Renal cortical epithelial cell (primary cell): ENCODE measurements at regions not wholly inside any gene's neighbourhood (a gene's known extent, or its start where the extent isn't known, plus 50 kb on each side); places are given as distances from the start of the nearest gene placed in this dataset.
"Not testable (repeated sequence)": the region's sequence is repeated elsewhere in the genome, so short reads cannot be mapped to it uniquely, and the experiment has no call there.

Experiments used
- DNase-seq: peaks from one replicate; pipeline ENCODE4 v3.0.0-alpha.2; 2011; ENCODE audit warnings: low read depth

DNA sequence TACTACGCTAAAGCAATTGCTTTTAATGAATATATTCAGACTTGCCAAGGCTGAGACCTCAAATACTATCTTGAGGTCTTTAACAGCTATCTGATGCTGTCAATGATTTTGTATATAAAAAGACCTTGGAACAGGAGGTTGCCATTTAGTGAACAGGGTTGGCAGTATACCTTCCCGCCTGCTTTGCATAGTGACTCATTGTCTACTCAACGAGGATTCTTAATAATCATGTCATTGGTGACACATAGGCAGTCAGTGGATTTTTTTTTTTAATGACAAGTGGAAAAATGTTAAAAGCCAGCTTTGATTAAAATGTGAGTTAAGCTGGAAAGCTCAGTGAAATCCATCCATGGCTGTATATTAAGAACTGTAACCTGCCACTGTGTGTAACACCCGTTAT lies 164.0 kb downstream of the ASMT start:
- no peak for DNase-seq

DNA sequence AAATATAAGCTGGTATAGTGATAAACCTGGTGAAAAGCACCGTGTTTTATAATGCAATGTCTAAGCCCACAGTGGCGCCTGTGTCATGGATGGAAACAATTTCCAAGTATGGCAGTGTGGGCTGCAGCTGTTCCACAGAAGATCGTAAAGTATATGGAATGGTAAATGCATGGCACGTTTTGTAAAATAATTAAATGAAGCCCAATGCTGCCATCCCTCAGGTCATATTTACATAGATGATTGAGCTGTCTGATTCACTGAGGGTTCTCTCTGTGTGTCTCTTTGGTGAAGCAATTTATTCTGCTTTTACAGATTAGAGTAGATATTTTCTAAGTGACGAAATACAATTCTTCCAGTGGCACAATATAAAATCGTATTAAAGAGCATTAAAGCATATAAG lies 164.8 kb downstream of the ASMT start:
- no peak for DNase-seq

DNA sequence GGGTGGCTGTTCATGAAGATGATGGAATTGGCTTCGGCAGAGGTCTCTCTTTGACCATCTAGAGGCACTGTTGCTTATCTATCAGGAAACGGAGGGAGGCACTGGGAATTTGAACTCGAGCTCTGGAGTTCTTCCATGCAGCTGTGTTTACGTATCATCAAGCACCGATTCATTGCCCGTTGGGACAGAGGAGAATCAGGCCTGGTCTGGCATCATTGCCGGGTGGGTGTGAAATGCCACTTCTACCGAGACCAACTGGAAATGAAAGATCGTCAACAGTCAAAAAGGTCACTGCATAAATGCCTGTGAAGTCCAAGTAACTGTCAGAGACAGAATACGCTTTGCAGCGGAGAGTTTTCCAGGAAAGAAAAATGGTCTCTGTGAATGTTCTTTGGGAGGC lies 166.9 kb downstream of the ASMT start:
- DNase-seq, result no peak

DNA sequence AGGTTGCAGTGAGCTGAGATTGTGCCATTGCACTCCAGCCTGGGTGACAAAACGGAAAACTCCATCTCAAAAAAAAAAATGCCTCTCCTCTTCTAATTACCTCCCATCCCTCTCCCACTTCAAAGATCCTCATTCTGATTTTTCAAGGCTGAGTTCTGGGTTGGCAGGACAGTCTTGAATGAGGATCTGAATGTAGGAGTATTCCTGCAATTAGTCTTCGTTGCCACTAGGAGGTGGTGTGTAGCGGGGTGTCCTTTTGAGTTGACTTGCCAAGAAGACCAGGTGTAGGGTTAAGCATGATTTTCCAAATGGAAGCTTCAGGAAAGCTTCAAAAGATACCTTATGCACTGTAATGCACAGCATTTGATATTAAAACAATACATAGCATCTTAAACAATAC lies 169.9 kb downstream of the ASMT start:
- DNase-seq, result no peak

DNA sequence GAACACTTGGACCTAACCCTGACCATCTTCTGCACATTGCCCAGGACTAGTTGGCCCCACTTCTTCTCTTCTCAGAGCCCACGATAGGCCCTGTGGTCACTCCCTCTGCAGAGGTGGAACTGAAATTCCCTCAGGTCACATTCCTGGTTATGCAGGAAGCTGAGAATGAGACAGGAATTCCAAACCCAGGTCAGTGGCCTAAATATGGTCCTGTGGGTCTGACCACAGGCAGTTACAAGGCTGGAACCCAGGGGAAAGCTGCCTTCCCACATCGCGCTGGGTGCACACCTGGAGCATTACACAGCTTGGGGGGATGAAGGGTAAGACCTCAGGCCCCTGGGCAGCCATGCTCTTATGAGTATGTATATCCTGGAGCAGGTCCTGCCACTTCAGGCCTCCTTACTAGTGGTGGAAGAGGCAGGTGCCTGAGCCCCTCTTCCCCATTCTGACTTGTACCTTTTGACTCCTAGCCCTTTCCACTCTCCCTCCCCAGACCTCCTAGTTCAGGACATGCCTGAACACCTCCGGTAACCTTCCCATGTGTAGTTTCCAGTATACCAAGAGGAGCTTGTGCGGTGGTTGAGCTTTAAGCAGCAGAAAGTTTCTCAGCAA lies 173.5 kb downstream of the ASMT start:
- DNase-seq, result no peak

DNA sequence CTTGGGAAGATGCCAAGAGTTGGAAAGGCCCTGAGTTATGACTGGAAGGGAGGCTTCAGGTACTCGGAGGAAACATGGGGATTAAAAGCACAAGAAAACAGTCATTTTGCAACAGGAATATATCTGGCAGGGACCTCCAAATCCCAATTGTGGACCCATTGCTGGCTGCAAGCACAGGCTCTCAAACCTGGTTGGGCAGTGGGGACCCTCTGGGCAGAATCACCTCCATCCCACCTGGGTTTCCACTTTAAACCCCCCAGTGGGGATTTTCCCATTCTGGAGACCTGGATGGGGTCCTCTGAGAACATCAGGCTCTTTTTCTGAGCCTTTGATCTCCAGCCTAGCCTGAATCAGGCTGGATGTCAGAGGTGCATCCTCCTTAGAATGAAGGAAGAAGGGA lies 177.8 kb downstream of the ASMT start:
- DNase-seq, result no peak

DNA sequence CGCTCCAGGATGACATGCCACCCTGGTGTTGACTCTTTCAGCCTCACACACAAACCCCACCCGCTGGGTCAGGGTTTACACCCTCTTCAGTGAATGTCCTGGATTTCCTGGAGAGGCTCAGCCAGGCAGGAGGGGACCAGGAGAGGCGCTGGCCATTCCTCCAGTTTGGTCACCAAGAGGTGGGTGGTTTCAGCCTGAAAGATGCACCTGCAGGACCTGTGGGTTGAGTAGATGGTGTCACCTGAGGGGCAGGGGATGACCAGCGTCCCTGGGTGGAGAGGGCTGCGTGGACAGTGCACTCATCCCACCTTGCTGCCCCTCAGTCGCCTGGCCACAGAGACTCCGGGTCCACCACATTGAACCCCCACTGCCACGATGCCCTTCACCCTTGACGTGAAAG lies 179.7 kb downstream of the ASMT start:
- DNase-seq, result no peak

DNA sequence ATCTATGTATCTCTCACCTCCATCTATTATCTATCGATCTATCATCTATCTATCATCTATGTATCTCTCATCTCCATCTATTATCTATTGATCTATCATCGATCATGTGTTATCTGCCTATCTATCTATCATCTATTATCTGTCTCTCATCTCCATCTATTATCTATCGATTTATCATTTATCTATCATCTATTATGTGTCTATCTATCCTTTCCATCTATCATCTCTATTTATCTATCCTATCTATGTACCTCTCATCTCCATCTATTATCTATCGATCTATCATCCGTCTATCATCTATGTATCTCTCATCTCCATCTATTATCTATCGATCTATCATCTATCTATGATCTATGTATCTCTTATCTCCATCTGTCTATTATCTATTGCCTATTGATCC lies 188.1 kb downstream of the ASMT start:
- DNase-seq, result no peak

DNA sequence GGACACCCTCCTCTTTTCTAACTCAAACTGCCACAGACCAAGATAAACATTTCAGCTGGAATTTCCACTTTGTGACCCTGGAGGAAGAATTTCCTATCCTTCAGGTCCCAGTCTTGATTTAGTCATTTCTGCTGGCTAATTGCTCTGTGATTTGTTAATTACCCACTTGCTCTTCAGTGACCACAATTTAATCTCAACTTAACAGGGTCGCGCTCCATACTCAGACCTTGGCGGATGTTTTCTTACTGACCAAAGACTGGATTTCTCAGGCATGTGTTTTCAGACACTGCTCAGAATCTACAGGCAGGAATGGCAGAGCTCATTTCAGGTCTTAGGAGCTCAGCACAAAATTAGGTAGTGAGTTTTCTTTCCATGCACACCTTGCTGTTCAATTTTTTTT lies 188.9 kb downstream of the ASMT start:
- DNase-seq, result no peak

DNA sequence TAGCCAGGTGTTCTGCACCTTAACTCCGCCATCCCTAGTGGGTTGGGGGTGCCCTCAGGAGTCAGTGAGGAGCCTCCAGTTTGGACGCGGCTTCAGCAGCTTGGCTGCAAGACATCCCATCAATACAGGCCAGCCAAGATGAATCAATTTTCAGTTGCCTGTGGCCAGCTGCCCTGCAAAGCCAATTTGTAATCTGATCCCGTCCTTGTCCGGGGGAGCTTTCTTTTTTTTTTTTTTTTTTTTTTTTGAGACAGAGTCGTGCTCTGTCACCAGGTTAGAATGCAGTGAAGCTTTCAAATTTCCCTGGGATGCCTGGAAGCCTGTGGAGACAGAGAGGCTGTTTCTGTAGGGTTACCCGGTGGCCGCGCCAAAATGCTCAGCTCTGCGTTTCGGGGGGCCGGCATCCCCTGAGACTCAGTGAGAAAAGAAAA lies 192.5 kb downstream of the ASMT start:
- DNase-seq, result no peak

DNA sequence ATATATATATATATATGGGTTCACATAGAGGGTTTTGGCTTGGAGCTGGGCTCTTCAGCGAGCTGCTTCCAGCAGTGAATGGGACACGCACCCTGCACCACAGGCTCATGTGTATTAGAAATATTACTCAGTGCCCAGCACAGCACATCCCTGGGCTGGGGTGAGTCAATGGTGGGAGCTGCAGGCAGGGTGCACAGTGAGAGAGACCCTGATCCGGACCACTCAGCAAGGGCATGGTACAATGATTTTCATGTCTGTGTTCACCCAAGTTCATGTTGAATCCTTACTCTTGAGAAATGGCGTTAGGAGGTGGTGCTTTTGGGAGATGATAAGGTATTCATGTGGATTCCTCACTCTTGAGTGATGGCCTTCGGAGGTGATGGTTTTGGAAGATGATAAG lies 194.7 kb downstream of the ASMT start:
- no peak for DNase-seq

DNA sequence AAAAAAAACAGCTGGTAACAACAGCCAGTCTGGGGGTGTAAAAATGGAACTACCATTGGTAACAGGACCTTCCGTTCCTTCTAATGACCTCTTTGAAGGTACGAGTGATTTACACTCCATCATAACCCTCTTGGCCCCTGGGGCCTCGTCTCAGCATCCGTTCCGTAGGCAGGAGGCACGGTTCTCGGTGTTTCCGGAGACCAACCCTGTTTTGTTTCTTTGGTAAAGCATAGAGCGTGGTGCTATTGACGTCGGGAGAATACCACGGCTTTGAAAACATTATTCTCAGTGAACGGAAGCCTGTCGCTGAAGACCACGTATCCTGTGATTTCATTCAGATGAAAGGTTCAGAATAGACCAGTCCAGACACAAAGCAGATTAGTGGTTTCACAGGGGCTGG lies 198.9 kb downstream of the ASMT start:
- no peak for DNase-seq

DNA sequence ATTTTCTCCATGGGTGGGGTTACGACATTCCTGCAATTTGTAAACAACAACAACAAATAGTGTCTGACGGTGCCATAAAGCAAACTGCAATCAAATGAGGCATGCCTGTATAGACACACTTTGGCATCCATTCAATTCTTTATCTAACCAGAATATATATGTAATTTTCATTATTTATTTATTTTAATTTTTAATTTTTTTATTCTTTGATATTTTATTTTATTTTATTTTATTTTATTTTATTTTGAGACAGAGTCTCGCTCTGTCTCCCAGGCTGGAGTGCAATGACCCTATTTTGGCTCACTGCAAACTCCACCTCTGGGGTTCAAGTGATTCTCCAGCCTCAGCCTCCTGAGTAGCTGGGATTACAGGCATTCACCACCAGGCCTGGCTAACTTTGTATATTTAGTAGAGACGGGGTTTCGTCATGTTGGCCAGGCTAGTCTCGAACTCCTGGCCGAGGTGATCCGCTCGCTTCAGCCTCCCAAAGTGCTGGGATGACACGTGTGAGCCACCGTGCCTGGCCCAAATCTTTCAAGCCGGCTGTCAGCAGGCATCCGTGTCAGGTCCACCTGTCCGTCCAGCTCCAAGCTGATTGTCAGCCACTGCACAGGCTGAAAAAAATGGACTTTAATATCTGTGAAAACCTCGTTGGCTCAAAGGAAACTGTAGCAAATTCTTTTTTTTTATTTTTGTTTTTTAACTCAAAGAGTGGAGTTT lies 200.8 kb downstream of the ASMT start:
- no peak for DNase-seq

DNA sequence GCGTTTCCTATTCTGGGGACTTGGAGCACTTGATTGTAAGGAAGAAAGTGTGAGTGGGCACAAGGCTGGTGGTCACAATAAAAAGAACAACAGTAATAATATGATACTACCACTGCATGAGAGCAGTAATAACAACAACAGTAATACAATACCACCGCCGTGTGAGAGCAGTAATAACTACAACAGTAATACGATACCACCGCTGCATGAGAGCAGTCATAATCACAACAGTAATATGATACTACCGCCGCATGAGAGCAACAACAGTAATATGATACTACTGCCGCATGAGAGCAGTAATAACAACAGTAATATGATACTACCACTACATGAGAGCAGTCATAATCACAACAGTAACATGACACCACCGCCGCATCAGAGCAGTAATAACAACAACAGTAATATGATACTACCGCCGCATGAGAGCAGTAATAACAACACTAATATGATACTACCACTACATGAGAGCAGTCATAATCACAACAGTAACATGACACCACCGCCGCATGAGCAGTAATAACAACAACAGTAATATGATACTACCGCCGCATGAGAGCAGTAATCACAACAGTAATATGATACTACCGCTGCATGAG lies 201.6 kb downstream of the ASMT start:
- not testable (repeated sequence) for DNase-seq

DNA sequence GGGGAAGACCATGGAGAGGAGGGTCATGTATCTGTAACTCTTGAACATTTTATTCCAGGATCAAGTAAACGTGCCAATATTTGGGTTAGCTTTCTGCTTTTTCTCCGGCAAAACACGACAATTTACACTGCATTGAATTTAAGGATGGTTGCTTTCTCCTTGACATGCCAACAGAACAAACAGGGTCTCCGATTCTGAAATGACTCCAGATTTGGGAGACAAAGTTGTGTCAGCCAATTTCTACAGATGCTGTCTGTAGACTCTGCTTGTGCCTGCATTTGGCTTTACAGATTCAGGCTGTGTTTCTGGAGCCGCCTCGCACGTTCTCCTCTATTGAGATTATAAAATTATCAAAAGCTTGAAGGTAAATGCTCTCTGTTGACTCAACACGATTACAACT lies 207.0 kb downstream of the ASMT start:
- no peak for DNase-seq

DNA sequence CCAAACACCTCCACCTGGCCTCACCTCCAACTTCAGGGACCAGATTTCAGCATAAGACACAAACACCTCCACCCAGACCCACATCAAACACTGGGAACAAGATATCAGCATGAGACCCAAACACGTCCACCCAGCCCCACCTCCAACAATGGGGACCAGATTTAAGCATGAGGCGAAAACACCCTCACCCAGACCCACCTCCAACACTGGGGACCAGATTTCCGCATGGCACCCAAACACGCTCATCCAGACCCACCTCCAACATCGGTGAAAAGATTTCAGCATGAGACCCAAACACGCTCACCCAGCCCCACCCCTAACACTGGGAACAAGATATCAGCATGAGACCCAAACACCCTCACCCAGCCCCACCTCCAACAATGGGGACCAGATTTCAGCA lies 210.0 kb downstream of the ASMT start:
- no peak for DNase-seq

DNA sequence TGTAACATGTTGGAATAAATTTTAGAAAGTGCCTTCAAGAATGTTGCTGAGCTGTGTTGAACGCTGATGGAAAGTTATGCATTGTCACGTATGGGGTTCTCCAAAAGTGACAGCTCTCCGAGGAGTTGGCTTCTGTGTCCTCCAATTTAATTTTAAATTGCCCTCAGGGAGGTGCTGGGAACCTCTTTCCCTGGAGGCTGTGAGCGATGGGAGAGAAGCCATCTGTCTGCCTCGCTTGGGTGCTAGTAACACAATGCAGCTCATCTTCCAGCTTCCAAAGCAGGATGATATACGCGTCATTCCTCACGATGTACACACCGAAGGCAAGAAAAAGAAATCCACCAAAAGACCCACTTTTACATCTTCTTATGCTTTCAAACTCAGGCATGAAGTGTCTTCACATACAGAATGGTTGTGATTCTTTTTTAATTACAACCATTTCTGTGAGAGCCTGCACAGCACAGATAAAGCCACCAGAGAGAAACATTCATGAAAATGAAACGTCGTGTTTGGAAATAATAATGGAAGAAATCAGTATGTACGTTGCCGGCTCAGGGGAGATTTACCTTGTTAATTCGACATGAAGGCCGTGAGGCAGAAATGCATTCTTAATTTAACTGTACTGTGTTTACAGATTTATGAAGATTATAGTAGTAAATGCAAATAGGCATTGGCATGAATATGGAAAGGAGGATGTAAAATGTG lies 218.9 kb downstream of the ASMT start:
- no peak for DNase-seq

DNA sequence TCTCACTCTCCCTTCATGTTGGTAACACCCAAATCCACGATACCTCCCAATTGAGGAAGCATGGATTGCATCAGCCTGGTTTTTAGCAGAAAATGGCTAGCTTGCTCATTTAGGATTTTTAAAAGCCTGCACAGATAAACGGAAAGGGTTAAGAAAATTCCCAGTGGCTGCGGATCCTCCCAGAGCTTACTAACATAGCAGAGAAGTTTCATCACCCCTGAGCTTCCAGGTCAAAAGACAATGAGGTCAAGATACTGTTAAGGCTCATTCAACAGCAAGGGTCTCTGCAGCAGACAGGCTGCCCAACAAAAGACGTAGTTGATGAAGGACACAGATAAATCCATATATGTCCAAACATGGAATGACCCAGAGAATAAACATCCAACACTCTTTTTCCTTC lies 220.2 kb downstream of the ASMT start:
- DNase-seq, result no peak

DNA sequence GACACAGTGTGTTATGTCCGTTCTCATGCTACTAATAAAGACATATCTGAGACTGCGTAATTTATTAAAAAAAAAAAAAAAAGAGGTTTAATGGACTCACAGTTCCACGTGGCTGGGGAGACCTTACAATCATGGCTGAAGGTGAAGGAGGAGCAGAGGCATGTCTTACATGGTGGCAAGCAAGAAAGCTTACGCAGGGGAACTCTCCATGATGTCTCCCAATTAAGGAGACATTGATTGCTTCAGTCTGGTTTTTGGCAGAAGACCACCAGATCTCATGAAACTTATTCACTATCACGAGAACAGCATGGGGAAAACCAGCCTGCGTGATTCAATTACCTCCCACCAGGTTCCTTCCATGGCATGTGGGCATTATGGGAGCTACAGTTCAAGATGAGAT lies 221.8 kb downstream of the ASMT start:
- no peak for DNase-seq

DNA sequence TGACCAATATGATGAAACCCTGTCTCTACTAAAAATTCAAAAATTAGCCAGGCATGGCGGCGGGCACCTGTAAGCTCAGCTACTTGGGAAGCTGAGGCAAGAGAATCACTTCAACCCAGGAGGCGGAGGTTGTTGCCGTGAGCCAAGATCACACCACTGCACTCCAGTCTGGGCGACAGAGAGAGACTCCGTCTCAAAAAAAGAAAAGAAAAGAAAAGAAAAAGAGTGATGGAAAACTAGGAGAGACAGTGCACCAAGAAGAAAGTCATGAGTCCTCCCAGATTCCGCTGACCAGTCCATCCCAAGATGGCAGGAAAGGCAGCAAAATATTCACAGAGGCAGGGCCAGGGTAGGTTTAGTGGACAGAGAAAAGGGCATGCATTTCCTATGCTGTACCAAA lies 226.9 kb downstream of the ASMT start:
- DNase-seq, result no peak

DNA sequence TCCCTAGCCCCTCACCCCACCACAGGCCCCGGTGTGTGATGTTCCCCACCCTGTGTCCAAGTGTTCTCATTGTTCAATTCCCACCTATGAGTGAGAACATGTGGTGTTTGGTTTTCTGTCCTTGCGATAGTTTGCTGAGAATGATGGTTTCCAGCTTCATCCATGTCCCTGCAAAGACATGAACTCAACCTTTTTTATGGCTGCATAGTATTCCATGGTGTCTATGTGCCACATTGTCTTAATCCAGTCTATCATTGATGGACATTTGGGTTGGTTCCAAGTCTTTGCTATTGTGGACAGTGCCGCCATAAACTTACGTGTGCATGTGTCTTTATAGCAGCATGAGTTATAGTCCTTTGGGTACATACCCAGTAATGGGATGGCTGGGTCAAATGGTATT lies 232.1 kb downstream of the ASMT start:
- not testable (repeated sequence) for DNase-seq

DNA sequence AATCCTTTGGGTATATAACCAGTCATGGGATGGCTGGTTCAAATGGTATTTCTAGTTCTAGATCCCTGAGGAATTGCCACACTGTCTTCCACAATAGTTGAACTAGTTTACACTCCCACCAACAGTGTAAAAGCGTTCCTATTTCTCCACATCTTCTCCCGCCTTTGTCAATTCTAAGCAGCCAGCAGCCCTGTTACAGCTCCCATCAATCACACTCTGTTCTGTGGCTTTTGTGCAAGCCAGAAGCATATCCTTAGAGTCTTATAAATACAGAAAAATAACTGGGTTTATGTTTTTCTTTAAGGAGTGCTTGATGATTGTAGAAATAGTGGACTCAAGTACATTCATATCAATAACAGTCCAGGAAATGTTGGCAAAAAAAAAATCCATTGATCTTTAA lies 232.9 kb downstream of the ASMT start:
- not testable (repeated sequence) for DNase-seq

DNA sequence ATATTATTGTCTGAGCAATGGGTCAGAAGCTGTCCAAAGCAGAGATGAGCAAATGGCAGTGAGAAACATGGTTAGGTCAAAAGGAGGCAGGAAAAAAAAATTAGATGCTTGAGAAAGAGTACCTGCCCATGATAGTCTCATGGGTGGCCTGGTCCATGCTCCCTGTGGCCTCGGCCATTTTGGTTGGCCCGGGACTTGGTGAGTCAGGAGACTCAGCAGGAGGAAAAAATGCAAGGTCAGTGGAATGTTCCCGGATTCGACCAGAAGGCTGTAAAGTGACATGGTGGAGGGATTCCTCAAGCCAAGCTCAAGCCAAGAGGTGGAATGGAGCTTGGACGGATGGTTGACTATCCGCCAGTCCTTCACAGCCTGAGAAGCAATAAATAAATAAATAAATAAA lies 236.7 kb downstream of the ASMT start:
- DNase-seq, result no peak
